ENCODE measurements at regions not wholly inside any gene's neighbourhood (a gene's known extent, or its start where the extent isn't known, plus 50 kb on each side); places are given as distances from the start of the nearest gene placed in this dataset.

- Histone ChIP-seq H3K27ac (ENCODE audit: low read length) (no peak overlapping the region), H4K20me1 (ENCODE audit: insufficient read depth) (no peaks in the 10 kb centered on the region)
These were observed 120.1 kb downstream of the PLEKHG1 start for GRCh38 chr6:150719831-150720230.

GRCh38 chr6:150720774-150721233 is 121.1 kb downstream of the PLEKHG1 start:
- H3K27ac ChIP-seq (ENCODE audit: low read length) = peak overlapping the region; percentile 47
- peaks cover 3% of the 10 kb centered on the region for H3F3A ChIP-seq (ENCODE audit: insufficient read depth, low read length, poor library complexity, severe bottlenecking)
- peaks cover 34% of the 10 kb centered on the region for H3K79me2 ChIP-seq (replicated peaks; ENCODE audit: insufficient read depth, low read length)
- H3K9ac ChIP-seq (ENCODE audit: low read length) = peak overlapping the region; percentile 63
- H3K4me2 ChIP-seq (ENCODE audit: low read length) = peak overlapping the region; percentile 77
- H3K27me3 ChIP-seq (ENCODE audit: insufficient read depth, low read depth, low read length) = no peaks in the 10 kb centered on the region
- no peaks in the 10 kb centered on the region for H3K9me2 ChIP-seq (ENCODE audit: insufficient read depth, low read length)
- H3K4me3 ChIP-seq (ENCODE audit: low read length) = peak overlapping the region; percentile 62
- TF ChIP-seq SMC3 (conservative IDR thresholded peaks at IDR 0.05; ENCODE audit: poor library complexity) (peak; percentile 29), CTCF (IDR thresholded peaks at IDR 0.05; ENCODE audit: poor library complexity, severe bottlenecking) (peak; percentile 47), MXI1 (conservative IDR thresholded peaks at IDR 0.05; ENCODE audit: poor library complexity, severe bottlenecking) (no peak)
- TF ChIP-seq, protein P1, sequence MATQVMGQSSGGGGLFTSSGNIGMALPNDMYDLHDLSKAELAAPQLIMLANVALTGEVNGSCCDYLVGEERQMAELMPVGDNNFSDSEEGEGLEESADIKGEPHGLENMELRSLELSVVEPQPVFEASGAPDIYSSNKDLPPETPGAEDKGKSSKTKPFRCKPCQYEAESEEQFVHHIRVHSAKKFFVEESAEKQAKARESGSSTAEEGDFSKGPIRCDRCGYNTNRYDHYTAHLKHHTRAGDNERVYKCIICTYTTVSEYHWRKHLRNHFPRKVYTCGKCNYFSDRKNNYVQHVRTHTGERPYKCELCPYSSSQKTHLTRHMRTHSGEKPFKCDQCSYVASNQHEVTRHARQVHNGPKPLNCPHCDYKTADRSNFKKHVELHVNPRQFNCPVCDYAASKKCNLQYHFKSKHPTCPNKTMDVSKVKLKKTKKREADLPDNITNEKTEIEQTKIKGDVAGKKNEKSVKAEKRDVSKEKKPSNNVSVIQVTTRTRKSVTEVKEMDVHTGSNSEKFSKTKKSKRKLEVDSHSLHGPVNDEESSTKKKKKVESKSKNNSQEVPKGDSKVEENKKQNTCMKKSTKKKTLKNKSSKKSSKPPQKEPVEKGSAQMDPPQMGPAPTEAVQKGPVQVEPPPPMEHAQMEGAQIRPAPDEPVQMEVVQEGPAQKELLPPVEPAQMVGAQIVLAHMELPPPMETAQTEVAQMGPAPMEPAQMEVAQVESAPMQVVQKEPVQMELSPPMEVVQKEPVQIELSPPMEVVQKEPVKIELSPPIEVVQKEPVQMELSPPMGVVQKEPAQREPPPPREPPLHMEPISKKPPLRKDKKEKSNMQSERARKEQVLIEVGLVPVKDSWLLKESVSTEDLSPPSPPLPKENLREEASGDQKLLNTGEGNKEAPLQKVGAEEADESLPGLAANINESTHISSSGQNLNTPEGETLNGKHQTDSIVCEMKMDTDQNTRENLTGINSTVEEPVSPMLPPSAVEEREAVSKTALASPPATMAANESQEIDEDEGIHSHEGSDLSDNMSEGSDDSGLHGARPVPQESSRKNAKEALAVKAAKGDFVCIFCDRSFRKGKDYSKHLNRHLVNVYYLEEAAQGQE (IDR thresholded peaks at IDR 0.05; ENCODE audit: borderline replicate concordance) = peak; percentile 51
- no peaks in the 10 kb centered on the region for H3K36me3 ChIP-seq (ENCODE audit: insufficient read depth, low read length)
- H3K9me3 ChIP-seq (ENCODE audit: low read length) = no peaks in the 10 kb centered on the region
- peak overlapping the region; percentile 17 for H2AFZ ChIP-seq (ENCODE audit: low read depth, low read length)
- no peaks in the 10 kb centered on the region for H4K20me1 ChIP-seq (ENCODE audit: insufficient read depth)

More at GRCh38 chr6:150719831-150720230, 120.1 kb downstream of the PLEKHG1 start:
- peaks cover 3% of the 10 kb centered on the region for H3F3A ChIP-seq (ENCODE audit: insufficient read depth, low read length, poor library complexity, severe bottlenecking)
- no peak overlapping the region for H3K4me3 ChIP-seq (ENCODE audit: low read length)
- no peak overlapping the region for H3K9ac ChIP-seq (ENCODE audit: low read length)
- no peaks in the 10 kb centered on the region for H3K27me3 ChIP-seq (ENCODE audit: insufficient read depth, low read depth, low read length)
- no peaks in the 10 kb centered on the region for H3K9me2 ChIP-seq (ENCODE audit: insufficient read depth, low read length)
- TF ChIP-seq EZH2 (IDR thresholded peaks at IDR 0.05; ENCODE audit: borderline replicate concordance, insufficient read depth, low read length, poor library complexity, severe bottlenecking) = no peak
- no peak for TF ChIP-seq SMC3 (conservative IDR thresholded peaks at IDR 0.05; ENCODE audit: poor library complexity)
- TF ChIP-seq RAD21 (conservative IDR thresholded peaks at IDR 0.05) = no peak
- TF ChIP-seq EP300 (conservative IDR thresholded peaks at IDR 0.05; ENCODE audit: poor library complexity, severe bottlenecking) = no peak
- no peak for TF ChIP-seq TAF1 (IDR thresholded peaks at IDR 0.05; ENCODE audit: low read depth)
- TF ChIP-seq POLR2AphosphoS5 (IDR thresholded peaks at IDR 0.05) = no peak
- TF ChIP-seq, protein P1 (IDR thresholded peaks at IDR 0.05; ENCODE audit: borderline replicate concordance) = no peak
- TF ChIP-seq CTCF (IDR thresholded peaks at IDR 0.05; ENCODE audit: poor library complexity, severe bottlenecking) = no peak
- TF ChIP-seq MXI1 (conservative IDR thresholded peaks at IDR 0.05; ENCODE audit: poor library complexity, severe bottlenecking) = no peak
- no peaks in the 10 kb centered on the region for H3K9me3 ChIP-seq (ENCODE audit: low read length)
- peaks cover 27% of the 10 kb centered on the region for H3K79me2 ChIP-seq (replicated peaks; ENCODE audit: insufficient read depth, low read length)
- no peak overlapping the region for H3K4me2 ChIP-seq (ENCODE audit: low read length)
- H2AFZ ChIP-seq (ENCODE audit: low read depth, low read length) = no peak overlapping the region
- no peaks in the 10 kb centered on the region for H3K36me3 ChIP-seq (ENCODE audit: insufficient read depth, low read length)

All from neural cell (in vitro differentiated cells).